ENCODE measurements at regions not wholly inside any gene's neighbourhood (a gene's known extent, or its start where the extent isn't known, plus 50 kb on each side); places are given as distances from the start of the nearest gene placed in this dataset.

GRCh38 chr10:28250782-28251181 lies 52.1 kb downstream of the MPP7 start:
- no peak for DNase-seq

- DNase-seq: no peak
Measured at GRCh38 chr10:28250358-28250757, 52.5 kb downstream of the MPP7 start.

- no peak for DNase-seq
Measured at GRCh38 chr10:28249512-28249911, 53.4 kb downstream of the MPP7 start.

- DNase-seq: no peak
Measured at GRCh38 chr10:28248092-28248491, 54.8 kb downstream of the MPP7 start.

GRCh38 chr10:28246023-28246422 lies 56.8 kb downstream of the MPP7 start:
- DNase-seq: no peak

GRCh38 chr10:28243923-28244322 lies 58.9 kb downstream of the MPP7 start:
- no peak for DNase-seq

GRCh38 chr10:28242555-28243204 lies 60.2 kb downstream of the MPP7 start:
- DNase-seq: no peak

- peak in 2 of 14 donors; percentile 11 to 17 for DNase-seq
Measured at GRCh38 chr10:28241741-28242399, 61.0 kb downstream of the MPP7 start.

GRCh38 chr10:28240400-28240799 lies 62.5 kb downstream of the MPP7 start:
- no peak for DNase-seq

- no peak for DNase-seq
Measured at GRCh38 chr10:28236591-28236990, 66.3 kb downstream of the MPP7 start.

- no peak for DNase-seq
Measured at GRCh38 chr10:28220811-28221210, 82.1 kb downstream of the MPP7 start.

GRCh38 chr10:28219251-28219650 lies 83.6 kb downstream of the MPP7 start:
- no peak for DNase-seq

- no peak for DNase-seq
Measured at GRCh38 chr10:28217848-28218247, 85.0 kb downstream of the MPP7 start.

GRCh38 chr10:28215930-28216329 lies 86.9 kb downstream of the MPP7 start:
- no peak for DNase-seq

GRCh38 chr10:28214219-28214618 lies 88.6 kb downstream of the MPP7 start:
- no peak for DNase-seq

- DNase-seq: no peak
Measured at GRCh38 chr10:28211759-28212158, 91.1 kb downstream of the MPP7 start.

GRCh38 chr10:28207799-28208198 lies 95.1 kb downstream of the MPP7 start:
- no peak for DNase-seq

GRCh38 chr10:28202941-28203352 lies 99.9 kb downstream of the MPP7 start:
- no peak for DNase-seq

GRCh38 chr10:28201410-28202400 lies 101.2 kb downstream of the MPP7 start:
- no peak for DNase-seq

- no peak for DNase-seq
Measured at GRCh38 chr10:28200775-28201174, 102.1 kb downstream of the MPP7 start.

GRCh38 chr10:28199941-28200340 lies 102.9 kb downstream of the MPP7 start:
- no peak for DNase-seq

- DNase-seq: no peak
Measured at GRCh38 chr10:28190196-28190595, 112.7 kb downstream of the MPP7 start.

- DNase-seq: no peak
Measured at GRCh38 chr10:28188526-28188925, 114.3 kb downstream of the MPP7 start.
